Activated CD8-positive, alpha-beta memory T cell treated with anti-CD3 and anti-CD28 coated beads, Interleukin-2, amount 10 ng/mL, durations not matched to agents 7 days and 5 days (primary cell): ENCODE measurements at regions not wholly inside any gene's neighbourhood (a gene's known extent, or its start where the extent isn't known, plus 50 kb on each side); places are given as distances from the start of the nearest gene placed in this dataset.
"Not testable (repeated sequence)": the region's sequence is repeated elsewhere in the genome, so short reads cannot be mapped to it uniquely, and the experiment has no call there.

ENCODE experiments used
- ATAC-seq: fragments of 150-1000 bp; cut with Tn5 transposase; one replicate; pipeline ENCODE4 v1.10.0; 2021; ENCODE audit warnings: moderate library complexity
- CTCF ChIA-PET: fragments of 350-600 bp; sonication (Branson Sonifier 250); formaldehyde crosslinking; loops from one replicate; lab custom pipeline; 2021; ENCODE audit warnings: antibody characterized with exemption; lab: Charles Lee
- DNase-seq: peaks from one replicate; pipeline ENCODE4 v3.0.0-alpha.2; 2020
- H3K27ac Mint-ChIP-seq: one replicate; pipeline ENCODE4 v1.8.0; 2021; ENCODE audit warnings: mild to moderate bottlenecking, mixed read lengths
- H3K27me3 Mint-ChIP-seq: one replicate; pipeline ENCODE4 v1.8.0; 2021; ENCODE audit warnings: mixed read lengths
- H3K36me3 Mint-ChIP-seq: one replicate; pipeline ENCODE4 v1.8.0; 2021; ENCODE audit warnings: mild to moderate bottlenecking, mixed read lengths
- H3K4me1 Mint-ChIP-seq: one replicate; pipeline ENCODE4 v1.8.0; 2021; ENCODE audit warnings: mixed read lengths
- H3K4me3 Mint-ChIP-seq: one replicate; pipeline ENCODE4 v1.8.0; 2021; ENCODE audit warnings: mild to moderate bottlenecking, moderate library complexity, mixed read lengths
- H3K9me3 Mint-ChIP-seq: one replicate; pipeline ENCODE4 v1.8.0; 2022; ENCODE audit warnings: low read depth, mixed read lengths

DNA sequence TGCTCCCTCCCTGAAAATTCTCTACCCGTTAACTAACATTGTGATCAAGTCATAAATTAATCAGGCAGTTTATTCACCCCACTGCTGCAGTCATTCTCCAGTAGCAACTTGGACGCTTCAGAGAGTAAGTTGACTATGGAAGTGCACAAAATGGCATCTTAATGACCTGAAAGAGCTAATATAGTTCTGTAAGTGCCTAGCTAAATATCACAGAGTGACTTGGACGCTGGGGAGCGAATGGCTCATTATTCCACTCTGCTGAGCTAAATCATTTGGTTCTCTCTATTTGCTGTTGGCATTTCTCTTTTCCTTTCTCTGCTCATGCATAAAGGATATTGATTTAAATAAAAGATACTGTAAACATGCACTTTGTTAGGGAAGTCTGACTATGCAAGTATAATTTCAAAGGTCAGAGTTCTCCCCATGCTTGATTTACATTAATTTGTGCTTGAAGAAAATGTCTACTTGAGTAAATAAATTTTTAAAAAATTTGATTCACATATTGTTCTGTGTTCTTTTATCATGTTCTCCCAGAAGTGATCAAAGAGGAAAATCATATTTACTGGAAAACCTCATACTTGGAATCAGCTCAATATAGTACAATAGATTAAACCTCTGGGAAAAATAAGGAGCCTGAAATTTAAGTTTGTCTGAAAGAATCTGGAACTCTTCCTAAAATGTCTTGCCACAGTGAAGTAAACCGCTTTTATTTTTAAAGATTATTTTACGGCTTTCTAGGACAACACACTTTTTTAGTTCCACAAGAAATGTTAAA lies 169.5 kb upstream of the HAPLN1 start:
- no peak for DNase-seq
- H3K4me1 Mint-ChIP-seq = no peaks in the 10 kb centered on the region
- CTCF ChIA-PET = no interaction called here

DNA sequence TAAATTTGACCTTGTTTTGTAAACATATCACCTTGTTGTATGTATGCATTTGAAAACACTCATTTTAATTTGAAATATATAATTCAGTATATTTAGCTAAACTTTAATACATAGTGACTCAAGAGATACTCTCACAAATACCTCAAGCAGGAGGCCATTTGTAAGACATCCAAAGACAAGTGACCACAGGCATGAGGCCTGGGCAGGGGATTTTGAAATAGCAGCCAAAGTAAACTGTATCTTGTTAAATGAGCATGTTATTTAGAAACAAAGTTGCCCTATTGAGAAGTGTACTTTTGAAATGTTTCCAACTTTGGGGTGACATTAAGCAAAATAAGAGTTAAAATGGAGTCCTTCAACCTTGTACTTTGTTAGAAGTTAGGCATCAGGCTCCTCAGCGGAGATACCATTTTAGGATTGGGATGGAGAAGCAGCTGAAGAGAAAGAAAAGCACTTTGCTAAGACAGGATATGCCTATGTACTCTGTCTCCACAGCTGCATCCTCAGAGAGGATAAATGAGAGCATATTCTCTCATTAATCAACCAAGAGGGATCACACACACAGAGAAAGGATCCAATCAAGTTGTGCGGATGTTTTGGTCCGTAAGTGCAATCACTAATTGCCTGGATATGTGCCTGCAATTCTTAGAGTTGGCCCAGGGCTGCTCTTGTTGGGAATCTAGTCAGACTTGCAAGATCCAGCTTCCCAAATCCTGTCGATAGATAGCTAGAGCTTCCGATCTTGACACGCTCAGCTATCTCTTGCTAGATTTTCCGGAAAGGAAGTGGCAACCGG lies 157.5 kb upstream of the HAPLN1 start:
- CTCF ChIA-PET = no interaction called here
- no peaks in the 10 kb centered on the region for H3K27me3 Mint-ChIP-seq
- no peaks in the 10 kb centered on the region for H3K4me1 Mint-ChIP-seq
- H3K9me3 Mint-ChIP-seq = no peaks in the 10 kb centered on the region
- H3K36me3 Mint-ChIP-seq = no peaks in the 10 kb centered on the region
- no peak overlapping the region for H3K4me3 Mint-ChIP-seq
- no peak overlapping the region for H3K27ac Mint-ChIP-seq
- DNase-seq = no peak
- ATAC-seq = no peak

More for the DNA sequence above, 169.5 kb upstream of the HAPLN1 start:
- no peak for ATAC-seq
- H3K9me3 Mint-ChIP-seq = no peaks in the 10 kb centered on the region
- no peak overlapping the region for H3K4me3 Mint-ChIP-seq
- no peak overlapping the region for H3K27ac Mint-ChIP-seq
- H3K36me3 Mint-ChIP-seq = no peaks in the 10 kb centered on the region
- H3K27me3 Mint-ChIP-seq = no peaks in the 10 kb centered on the region

DNA sequence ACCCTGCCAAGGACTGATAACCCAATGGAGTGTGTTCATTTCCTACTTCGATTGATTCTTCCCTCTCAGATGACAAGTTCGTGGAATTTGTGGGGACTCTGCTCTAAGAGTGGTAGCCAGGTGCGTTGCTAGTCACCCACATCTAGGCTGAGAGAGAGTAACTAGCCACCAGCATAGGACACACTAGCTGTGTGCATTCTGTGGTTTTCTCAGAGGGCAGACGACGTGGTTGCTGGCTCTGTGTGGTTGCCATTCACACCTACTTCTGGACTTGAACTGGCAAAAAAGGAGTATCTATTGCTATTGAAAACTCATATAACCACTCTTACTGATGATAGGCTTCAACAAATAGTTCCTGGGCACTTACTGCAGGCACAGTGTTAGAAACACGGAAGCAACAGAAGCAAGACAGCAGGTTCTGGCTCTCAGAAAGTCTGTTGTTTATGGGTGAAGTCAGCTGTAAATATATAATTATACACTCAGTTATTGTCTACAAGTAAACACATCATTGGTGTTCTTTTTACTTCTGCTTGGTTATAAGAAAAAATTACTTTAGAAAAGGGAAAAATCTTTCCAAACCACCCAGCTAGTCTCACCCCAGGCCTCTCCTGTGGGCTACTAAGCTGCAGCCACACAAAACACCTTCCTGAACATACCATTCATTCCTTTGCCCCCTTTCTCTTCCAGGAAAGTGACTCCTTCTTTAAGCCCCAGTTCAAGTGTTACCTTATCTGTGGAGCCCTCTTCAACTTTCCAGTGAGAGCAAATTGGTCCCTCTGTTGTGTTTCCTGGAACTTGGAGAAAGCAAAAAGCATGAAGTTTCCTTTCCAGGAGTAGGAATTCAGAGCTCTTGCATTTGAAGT lies 151.1 kb upstream of the HAPLN1 start:
- Mint-ChIP-seq H3K4me1 (no peaks in the 10 kb centered on the region), H3K4me3 (no peak overlapping the region), H3K27me3 (no peaks in the 10 kb centered on the region), H3K27ac (no peak overlapping the region), H3K36me3 (no peaks in the 10 kb centered on the region), H3K9me3 (no peaks in the 10 kb centered on the region)
- no peak for DNase-seq
- CTCF ChIA-PET = no interaction called here
- no peak for ATAC-seq

DNA sequence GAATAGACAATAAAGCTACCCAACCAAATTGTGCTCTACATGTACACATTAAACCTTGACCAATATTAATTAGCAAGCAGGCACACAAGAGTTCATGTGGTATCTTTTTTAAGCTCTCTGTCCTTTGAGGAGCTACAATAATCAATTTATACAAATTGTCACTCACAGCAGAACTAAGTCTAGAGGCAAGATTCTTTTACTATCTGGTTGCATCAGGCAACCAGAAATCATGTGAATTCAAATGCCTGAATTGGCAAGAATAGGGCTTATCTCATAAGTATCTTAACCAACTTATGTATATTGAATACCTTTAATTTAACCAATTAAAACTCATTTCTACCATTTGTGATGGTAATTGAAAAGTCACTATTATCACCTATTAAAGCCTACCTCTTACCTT lies 145.5 kb upstream of the HAPLN1 start:
- ATAC-seq (no peak), DNase-seq (no peak)
- Mint-ChIP-seq H3K4me3 (no peak overlapping the region), H3K27ac (no peak overlapping the region), H3K9me3 (no peaks in the 10 kb centered on the region), H3K36me3 (no peaks in the 10 kb centered on the region), H3K27me3 (no peaks in the 10 kb centered on the region), H3K4me1 (no peaks in the 10 kb centered on the region)
- CTCF ChIA-PET = no interaction called here

DNA sequence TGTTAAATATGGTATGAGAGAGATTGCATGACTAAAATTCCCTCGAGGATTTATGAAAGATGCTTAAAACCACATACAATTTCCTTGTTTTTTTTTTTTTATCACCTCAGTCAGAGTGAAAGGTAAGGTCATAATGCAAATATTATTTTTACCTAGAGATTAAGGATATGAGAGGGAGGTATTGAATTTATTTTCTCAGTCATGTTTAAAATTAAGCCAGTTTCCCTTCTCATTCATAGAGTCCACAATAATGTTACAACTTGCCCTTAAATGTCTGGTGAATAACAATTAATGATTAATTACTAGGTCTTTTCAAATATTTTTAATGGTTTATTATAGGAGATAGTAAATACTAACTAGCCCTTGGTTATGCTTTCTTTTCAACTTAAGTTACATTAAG lies 144.9 kb upstream of the HAPLN1 start:
- Mint-ChIP-seq H3K4me3 (no peak overlapping the region), H3K27ac (no peak overlapping the region), H3K4me1 (no peaks in the 10 kb centered on the region), H3K9me3 (no peaks in the 10 kb centered on the region), H3K27me3 (no peaks in the 10 kb centered on the region), H3K36me3 (no peaks in the 10 kb centered on the region)
- CTCF ChIA-PET = no interaction called here
- ATAC-seq (no peak), DNase-seq (no peak)

DNA sequence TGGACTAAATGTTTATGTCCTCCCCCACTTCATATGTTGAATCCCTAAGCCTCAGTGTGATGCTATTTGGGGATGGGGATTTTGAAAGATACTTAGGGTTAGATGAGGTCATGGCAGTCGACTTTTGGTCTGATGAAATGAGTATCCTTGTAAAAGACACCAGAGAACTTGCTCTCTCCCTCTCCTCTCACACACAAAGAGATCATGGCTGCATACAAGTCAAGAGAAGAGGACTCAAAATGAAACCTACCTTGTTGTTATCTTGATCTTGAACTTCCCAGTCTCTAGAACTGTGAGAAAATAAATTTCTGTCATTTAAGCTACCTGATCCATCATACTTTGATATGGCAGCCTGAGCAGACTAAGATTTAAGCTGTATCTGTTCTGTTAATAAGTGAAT lies 144.0 kb upstream of the HAPLN1 start:
- H3K4me3 Mint-ChIP-seq = no peak overlapping the region
- DNase-seq (no peak), ATAC-seq (no peak)
- H3K27ac Mint-ChIP-seq = no peak overlapping the region
- no peaks in the 10 kb centered on the region for H3K27me3 Mint-ChIP-seq
- CTCF ChIA-PET = no interaction called here
- no peaks in the 10 kb centered on the region for H3K36me3 Mint-ChIP-seq
- H3K9me3 Mint-ChIP-seq = no peaks in the 10 kb centered on the region
- no peaks in the 10 kb centered on the region for H3K4me1 Mint-ChIP-seq

DNA sequence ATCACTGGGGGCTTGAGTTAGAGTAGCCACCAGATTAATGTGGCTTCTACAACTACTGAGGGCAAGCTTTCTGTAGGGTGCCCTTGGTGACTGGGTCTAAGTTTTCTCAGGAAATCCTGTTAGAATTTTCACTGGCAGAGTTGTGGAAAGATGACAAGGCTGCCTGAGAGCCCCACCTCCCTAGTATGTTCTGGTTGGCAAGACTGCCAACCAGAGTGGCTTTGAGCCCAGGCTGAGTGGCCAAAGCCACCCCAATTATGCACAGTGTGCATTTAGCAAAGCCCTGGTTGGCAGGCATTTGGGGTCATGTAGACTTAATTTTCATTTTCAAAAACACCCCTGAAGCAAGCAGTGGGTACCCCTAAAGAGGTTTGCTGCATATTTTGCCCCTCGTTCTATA lies 136.7 kb upstream of the HAPLN1 start:
- no peak for DNase-seq
- Mint-ChIP-seq H3K27me3 (peaks cover 3% of the 10 kb centered on the region), H3K36me3 (no peaks in the 10 kb centered on the region), H3K9me3 (no peaks in the 10 kb centered on the region), H3K27ac (no peak overlapping the region), H3K4me3 (no peak overlapping the region), H3K4me1 (no peaks in the 10 kb centered on the region)
- CTCF ChIA-PET = no interaction called here
- no peak for ATAC-seq

DNA sequence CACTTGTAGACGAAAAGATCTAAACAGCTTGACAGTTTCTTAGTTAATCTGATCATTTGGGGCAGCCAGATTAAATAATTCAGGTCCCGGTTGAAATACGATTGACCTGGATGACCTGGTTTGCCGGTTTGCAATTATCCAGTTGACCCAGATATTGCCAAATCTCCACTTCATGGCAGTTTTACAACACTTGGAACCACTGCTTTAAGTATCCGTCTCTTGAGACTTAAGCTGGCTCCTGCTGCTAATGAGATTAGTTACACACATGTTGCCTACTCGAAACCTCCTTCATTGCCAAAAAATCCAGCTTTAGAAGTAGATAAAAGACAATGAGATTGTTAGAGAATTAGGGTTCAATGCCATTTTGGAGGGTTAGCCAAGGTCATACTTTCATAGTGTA lies 136.2 kb upstream of the HAPLN1 start:
- ATAC-seq (no peak), DNase-seq (no peak)
- Mint-ChIP-seq H3K36me3 (no peaks in the 10 kb centered on the region), H3K27me3 (peaks cover 3% of the 10 kb centered on the region), H3K4me1 (no peaks in the 10 kb centered on the region), H3K27ac (no peak overlapping the region), H3K9me3 (no peaks in the 10 kb centered on the region), H3K4me3 (no peak overlapping the region)
- CTCF ChIA-PET = no interaction called here

DNA sequence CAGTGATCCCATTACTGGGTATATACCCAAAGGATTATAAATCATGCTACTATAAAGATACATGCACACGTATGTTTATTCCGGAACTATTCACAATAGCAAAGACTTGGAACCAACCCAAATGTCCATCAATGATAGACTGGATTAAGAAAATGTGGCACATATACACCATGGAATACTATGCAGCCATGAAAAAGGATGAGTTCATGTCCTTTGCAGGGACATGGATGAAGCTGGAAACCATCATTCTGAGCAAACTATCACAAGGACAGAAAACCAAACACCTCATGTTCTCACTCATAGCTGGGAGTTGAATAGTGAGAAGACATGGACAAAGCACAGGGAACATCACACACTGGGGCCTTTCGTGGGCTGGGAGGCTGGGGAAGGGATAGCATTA lies 129.8 kb upstream of the HAPLN1 start:
- H3K36me3 Mint-ChIP-seq, CTCF ChIA-PET, DNase-seq, H3K27me3 Mint-ChIP-seq, H3K9me3 Mint-ChIP-seq, ATAC-seq, H3K4me3 Mint-ChIP-seq, H3K27ac Mint-ChIP-seq: not testable (repeated sequence)
- H3K4me1 Mint-ChIP-seq = peaks cover 18% of the 10 kb centered on the region

DNA sequence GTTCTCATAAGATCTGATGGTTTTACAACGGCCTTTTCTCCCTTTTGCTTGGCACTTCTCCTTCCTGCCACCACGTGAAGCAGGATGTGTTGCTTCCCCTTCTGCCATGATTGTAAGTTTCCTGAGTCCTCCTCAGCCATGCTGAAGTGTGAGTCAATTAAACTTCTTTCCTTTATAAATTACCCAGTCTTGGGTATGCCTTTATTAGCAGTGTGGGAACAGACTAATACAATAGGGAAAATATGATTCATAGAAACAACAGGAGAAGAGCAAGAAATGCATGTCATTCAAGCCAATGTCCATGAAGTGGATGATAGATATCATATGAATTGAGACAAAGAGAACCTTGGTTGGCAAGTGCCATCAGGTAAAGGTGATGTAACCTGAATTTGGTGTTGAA lies 128.3 kb upstream of the HAPLN1 start:
- Mint-ChIP-seq H3K36me3 (peaks cover 2% of the 10 kb centered on the region), H3K27me3 (no peaks in the 10 kb centered on the region), H3K27ac (no peak overlapping the region), H3K4me1 (peaks cover 29% of the 10 kb centered on the region), H3K4me3 (no peak overlapping the region), H3K9me3 (peaks cover 7% of the 10 kb centered on the region)
- no peak for DNase-seq
- CTCF ChIA-PET = no interaction called here
- ATAC-seq = no peak

DNA sequence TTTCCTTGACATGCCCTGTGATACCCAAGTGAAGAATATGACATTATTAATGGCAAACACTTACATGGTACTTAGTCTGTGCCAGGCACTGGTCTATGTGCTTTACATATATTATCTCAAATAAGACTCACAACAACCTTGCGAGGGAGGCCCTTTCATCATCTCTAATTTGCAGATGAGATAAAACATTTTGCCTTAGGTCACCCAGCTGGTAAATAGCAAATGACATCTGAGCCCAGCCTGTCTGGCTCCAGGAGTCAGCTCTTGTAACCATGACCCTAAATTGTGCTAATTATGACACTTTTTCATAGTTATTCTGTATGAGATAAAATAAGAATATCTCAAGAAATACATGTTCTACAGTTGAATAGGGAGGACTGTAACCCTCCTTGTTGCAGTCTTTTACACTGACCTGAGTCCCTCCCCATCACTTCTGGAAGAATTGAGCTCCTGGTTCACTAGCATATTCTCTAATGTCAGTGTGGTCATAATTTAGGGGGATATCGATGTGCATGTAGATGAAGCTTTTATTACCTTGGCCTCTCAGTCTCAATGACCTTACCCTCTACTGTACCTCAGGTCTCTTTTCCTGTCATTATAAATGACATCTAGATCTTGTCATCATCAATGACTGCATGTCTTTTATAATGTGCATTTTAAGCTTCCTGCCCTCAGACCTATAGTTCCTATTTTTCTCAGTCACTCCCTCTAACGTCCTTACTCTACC lies 126.1 kb upstream of the HAPLN1 start:
- peaks cover 31% of the 10 kb centered on the region for H3K4me1 Mint-ChIP-seq
- peaks cover 7% of the 10 kb centered on the region for H3K9me3 Mint-ChIP-seq
- no peak overlapping the region for H3K4me3 Mint-ChIP-seq
- H3K36me3 Mint-ChIP-seq = peaks cover 2% of the 10 kb centered on the region
- CTCF ChIA-PET = no interaction called here
- H3K27me3 Mint-ChIP-seq = no peaks in the 10 kb centered on the region
- no peak for ATAC-seq
- DNase-seq = no peak
- peak overlapping the region; percentile 21 for H3K27ac Mint-ChIP-seq

DNA sequence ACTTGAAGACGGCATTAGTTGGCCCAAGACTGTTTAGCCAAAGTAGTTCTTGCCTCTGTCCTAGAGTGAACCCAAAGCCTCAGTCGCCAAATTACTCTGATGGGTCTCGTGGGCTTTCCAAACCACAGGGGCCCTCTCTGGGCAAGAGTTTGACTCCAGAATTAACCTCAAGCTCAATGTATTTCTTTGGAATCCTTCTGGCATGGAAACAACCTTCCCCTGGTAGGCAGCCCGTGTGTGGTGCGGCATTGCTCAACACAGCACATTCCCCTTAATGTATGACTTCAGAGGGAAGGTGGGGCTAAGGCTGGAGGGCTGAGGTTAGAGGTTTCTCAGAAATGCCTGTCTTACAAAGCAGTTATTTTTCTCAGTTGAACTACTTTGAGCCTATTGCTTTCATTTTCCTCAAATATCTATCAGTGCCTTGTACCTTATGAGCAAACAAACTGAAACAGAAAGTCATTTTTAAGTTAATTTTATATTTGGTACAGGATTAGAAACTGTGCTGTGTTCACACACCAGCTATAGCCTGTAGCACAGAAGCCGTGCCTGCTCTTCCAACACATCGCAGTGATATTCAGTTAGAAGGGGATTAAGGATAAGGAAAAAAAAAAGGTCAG lies 123.9 kb upstream of the HAPLN1 start:
- H3K4me3 Mint-ChIP-seq = peak overlapping the region; percentile 74
- CTCF ChIA-PET = no interaction called here
- H3K27ac Mint-ChIP-seq = peak overlapping the region; percentile 90
- DNase-seq (peak; percentile 77), ATAC-seq (peak; percentile 95)
- no peaks in the 10 kb centered on the region for H3K27me3 Mint-ChIP-seq
- peaks cover 7% of the 10 kb centered on the region for H3K9me3 Mint-ChIP-seq
- peaks cover 31% of the 10 kb centered on the region for H3K4me1 Mint-ChIP-seq
- H3K36me3 Mint-ChIP-seq = peaks cover 2% of the 10 kb centered on the region

DNA sequence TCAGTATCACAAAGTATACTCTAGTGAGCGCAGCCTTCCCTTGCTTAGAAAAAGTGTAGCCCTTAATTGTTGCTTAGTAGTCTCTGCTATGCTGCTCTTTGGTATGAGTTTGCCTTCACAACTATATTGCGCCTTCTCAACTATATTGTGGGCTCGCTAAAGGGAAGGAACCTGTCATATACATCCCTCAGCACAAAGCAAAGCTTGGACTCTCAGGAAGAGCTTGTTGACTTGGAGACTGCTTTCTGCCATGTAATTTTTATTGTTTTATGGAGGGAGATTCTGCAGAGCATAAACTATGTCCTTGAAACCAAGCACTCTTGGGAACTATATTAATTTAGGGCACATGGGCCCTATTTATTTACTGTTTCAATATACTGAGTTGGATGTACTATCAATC lies 119.1 kb upstream of the HAPLN1 start:
- Mint-ChIP-seq H3K27me3 (no peaks in the 10 kb centered on the region), H3K27ac (no peak overlapping the region), H3K4me1 (peaks cover 10% of the 10 kb centered on the region), H3K9me3 (peaks cover 2% of the 10 kb centered on the region), H3K4me3 (no peak overlapping the region), H3K36me3 (peaks cover 2% of the 10 kb centered on the region)
- ATAC-seq (no peak), DNase-seq (no peak)
- CTCF ChIA-PET = no interaction called here
